ENCODE measurements at regions not wholly inside any gene's neighbourhood (a gene's known extent, or its start where the extent isn't known, plus 50 kb on each side); places are given as distances from the start of the nearest gene placed in this dataset.

DNA sequence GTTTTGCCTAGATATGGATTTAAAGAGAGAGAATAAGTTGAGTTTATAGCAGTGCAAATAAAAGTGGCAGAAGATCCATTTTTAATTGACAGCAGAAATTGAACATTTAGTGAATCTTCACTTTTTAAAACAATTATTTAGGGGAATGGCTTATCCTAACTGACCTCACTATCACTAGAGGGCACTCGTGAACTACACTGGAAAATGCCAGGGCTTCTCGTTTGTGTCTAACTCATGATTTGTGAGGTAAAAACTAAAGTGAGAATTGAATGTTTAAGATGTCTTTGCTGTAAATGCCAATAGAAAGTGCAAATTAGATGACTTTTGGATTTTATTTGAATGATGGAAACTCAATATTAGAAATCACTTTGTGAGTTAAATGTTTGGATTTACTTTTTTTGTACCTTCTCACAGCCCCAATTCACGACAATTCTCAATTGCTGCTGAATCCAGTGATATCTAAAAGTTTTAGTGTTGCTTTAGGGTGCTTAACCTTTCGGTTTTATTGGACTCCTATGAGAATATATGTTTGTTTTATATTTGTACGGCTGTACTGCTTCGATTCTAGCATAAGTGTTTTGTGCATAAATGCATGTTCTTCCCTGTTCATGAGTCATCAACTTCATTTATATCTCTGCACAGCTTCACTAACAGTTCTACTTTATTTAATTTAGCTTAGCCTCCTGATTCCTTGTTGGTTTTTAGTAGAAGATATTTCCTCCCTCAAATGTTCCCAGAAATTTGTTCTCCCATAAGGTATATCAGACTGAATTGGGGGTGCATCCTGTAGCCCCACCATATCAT, 462.1 kb downstream of the MFSD1 start:
- Histone ChIP-seq H3K4me3 (ENCODE audit: low read depth, low read length, poor library complexity, severe bottlenecking) (no peak overlapping the region), H3K9me2 (ENCODE audit: insufficient read depth, low read length) (no peaks in the 10 kb centered on the region), H3K4me1 (ENCODE audit: insufficient read depth, low read length, poor library complexity, severe bottlenecking) (no peaks in the 10 kb centered on the region), H4K20me1 (ENCODE audit: insufficient read depth, low read length) (no peaks in the 10 kb centered on the region), H3K27ac (ENCODE audit: low read depth, low read length, poor library complexity, severe bottlenecking) (no peak overlapping the region), H3K79me2 (ENCODE audit: insufficient read depth, low read depth, low read length) (no peaks in the 10 kb centered on the region), H2AFZ (ENCODE audit: low read length) (no peak overlapping the region), H3K36me3 (ENCODE audit: insufficient read depth, low read length) (no peaks in the 10 kb centered on the region), H3K9me3 (ENCODE audit: low read length) (no peaks in the 10 kb centered on the region), H3K4me2 (ENCODE audit: low read length) (no peak overlapping the region)
- CTCF ChIA-PET (ENCODE audit: unreplicated experiment) = no interaction called here
- peak; percentile 28 for DNase-seq (ENCODE audit: low spot score)
- no TSS peak for BruUV-seq (replicated peaks)
- intact Hi-C loops (cut with micrococcal nuclease; ENCODE audit: unreplicated experiment) = loop anchor here (2.0 to 5.0 kb wide), 2 partner anchors 323 to 541 kb away; no protein-coding TSS in a partner anchor
- POLR2A ChIA-PET = interaction anchor here (0.6 to 0.7 kb wide), 2 partner anchors 58 to 600 kb away, joined by 3 read pairs; no protein-coding TSS in a partner anchor
- TF ChIP-seq, protein P1, sequence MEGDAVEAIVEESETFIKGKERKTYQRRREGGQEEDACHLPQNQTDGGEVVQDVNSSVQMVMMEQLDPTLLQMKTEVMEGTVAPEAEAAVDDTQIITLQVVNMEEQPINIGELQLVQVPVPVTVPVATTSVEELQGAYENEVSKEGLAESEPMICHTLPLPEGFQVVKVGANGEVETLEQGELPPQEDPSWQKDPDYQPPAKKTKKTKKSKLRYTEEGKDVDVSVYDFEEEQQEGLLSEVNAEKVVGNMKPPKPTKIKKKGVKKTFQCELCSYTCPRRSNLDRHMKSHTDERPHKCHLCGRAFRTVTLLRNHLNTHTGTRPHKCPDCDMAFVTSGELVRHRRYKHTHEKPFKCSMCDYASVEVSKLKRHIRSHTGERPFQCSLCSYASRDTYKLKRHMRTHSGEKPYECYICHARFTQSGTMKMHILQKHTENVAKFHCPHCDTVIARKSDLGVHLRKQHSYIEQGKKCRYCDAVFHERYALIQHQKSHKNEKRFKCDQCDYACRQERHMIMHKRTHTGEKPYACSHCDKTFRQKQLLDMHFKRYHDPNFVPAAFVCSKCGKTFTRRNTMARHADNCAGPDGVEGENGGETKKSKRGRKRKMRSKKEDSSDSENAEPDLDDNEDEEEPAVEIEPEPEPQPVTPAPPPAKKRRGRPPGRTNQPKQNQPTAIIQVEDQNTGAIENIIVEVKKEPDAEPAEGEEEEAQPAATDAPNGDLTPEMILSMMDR (conservative IDR thresholded peaks at IDR 0.05; ENCODE audit: low read length) = peak; percentile 90
- TF ChIP-seq EZH2phosphoT487 (IDR thresholded peaks at IDR 0.05; ENCODE audit: borderline replicate concordance, low read depth, low read length) = no peak

DNA sequence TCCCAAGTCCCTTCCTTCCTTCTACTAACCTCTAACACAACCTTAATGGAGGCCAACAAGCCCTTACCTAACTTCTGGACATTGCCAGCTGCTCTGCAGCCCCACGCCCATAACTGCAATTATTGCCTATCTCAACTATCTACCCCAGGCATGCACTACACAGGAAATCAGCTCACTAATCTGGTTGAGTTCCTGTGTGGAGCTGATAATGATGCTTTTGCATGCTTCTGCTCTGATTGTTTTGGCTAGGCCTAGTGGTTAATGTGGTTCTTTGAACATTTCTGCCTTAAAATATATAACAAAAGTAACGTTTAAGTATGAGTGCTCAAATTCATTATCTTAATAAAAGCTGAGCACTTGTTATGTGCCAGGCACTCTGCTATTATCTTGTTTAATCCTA, 463.9 kb downstream of the MFSD1 start:
- Histone ChIP-seq H3K4me1 (ENCODE audit: insufficient read depth, low read length, poor library complexity, severe bottlenecking) (no peaks in the 10 kb centered on the region), H3K9me2 (ENCODE audit: insufficient read depth, low read length) (no peaks in the 10 kb centered on the region), H3K27ac (ENCODE audit: low read depth, low read length, poor library complexity, severe bottlenecking) (no peak overlapping the region), H3K79me2 (ENCODE audit: insufficient read depth, low read depth, low read length) (no peaks in the 10 kb centered on the region), H2AFZ (ENCODE audit: low read length) (no peak overlapping the region), H3K36me3 (ENCODE audit: insufficient read depth, low read length) (no peaks in the 10 kb centered on the region), H4K20me1 (ENCODE audit: insufficient read depth, low read length) (no peaks in the 10 kb centered on the region), H3K4me2 (ENCODE audit: low read length) (no peak overlapping the region), H3K9me3 (ENCODE audit: low read length) (no peaks in the 10 kb centered on the region), H3K4me3 (ENCODE audit: low read depth, low read length, poor library complexity, severe bottlenecking) (no peak overlapping the region)
- TF ChIP-seq, protein P1 (conservative IDR thresholded peaks at IDR 0.05; ENCODE audit: low read length) = no peak
- TF ChIP-seq EZH2phosphoT487 (IDR thresholded peaks at IDR 0.05; ENCODE audit: borderline replicate concordance, low read depth, low read length) = no peak
- POLR2A ChIA-PET = interaction anchor here (0.8 kb wide), 1 partner anchor 8 kb away, joined by 3 read pairs; no protein-coding TSS in a partner anchor
- no TSS peak for BruUV-seq (replicated peaks)
- DNase-seq (ENCODE audit: low spot score) = no peak
- intact Hi-C loops (cut with micrococcal nuclease; ENCODE audit: unreplicated experiment) = no loop called here
- CTCF ChIA-PET (ENCODE audit: unreplicated experiment) = no interaction called here

DNA sequence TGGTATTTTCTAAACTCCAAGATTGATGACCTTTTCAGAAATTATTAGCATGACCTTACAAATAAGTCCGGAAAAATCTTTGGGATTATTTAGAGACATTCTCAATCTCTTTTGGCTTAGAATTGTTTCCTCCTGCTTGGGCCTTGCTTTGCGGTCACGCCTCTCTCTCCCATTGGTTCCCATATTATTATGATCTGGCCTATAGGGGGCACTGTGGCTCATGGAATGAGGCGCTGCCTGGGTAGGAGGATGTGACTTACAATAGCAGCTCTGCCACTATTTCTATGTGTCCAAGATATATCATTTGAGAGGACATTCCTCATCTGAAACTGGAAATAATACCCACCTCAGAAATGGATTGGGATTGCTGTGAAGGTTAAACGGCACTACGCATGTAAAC, 464.9 kb downstream of the MFSD1 start:
- intact Hi-C loops (cut with micrococcal nuclease; ENCODE audit: unreplicated experiment) = no loop called here
- Histone ChIP-seq H3K4me2 (ENCODE audit: low read length) (no peak overlapping the region), H3K9me2 (ENCODE audit: insufficient read depth, low read length) (no peaks in the 10 kb centered on the region), H2AFZ (ENCODE audit: low read length) (no peak overlapping the region), H4K20me1 (ENCODE audit: insufficient read depth, low read length) (no peaks in the 10 kb centered on the region), H3K36me3 (ENCODE audit: insufficient read depth, low read length) (no peaks in the 10 kb centered on the region), H3K79me2 (ENCODE audit: insufficient read depth, low read depth, low read length) (no peaks in the 10 kb centered on the region), H3K4me1 (ENCODE audit: insufficient read depth, low read length, poor library complexity, severe bottlenecking) (no peaks in the 10 kb centered on the region), H3K4me3 (ENCODE audit: low read depth, low read length, poor library complexity, severe bottlenecking) (no peak overlapping the region), H3K27ac (ENCODE audit: low read depth, low read length, poor library complexity, severe bottlenecking) (no peak overlapping the region), H3K9me3 (ENCODE audit: low read length) (no peaks in the 10 kb centered on the region)
- TF ChIP-seq, protein P1 (conservative IDR thresholded peaks at IDR 0.05; ENCODE audit: low read length) = peak; percentile 71
- no peak for TF ChIP-seq EZH2phosphoT487 (IDR thresholded peaks at IDR 0.05; ENCODE audit: borderline replicate concordance, low read depth, low read length)
- DNase-seq (ENCODE audit: low spot score) = peak; percentile 20
- CTCF ChIA-PET (ENCODE audit: unreplicated experiment) = no interaction called here
- no TSS peak for BruUV-seq (replicated peaks)
- POLR2A ChIA-PET = interaction anchor here (0.6 kb wide), 1 partner anchor 71 kb away, joined by 3 read pairs; no protein-coding TSS in a partner anchor

Data from OCI-LY7 (cell line).